RPMI7951 (cell line): ENCODE measurements at regions not wholly inside any gene's neighbourhood (a gene's known extent, or its start where the extent isn't known, plus 50 kb on each side); places are given as distances from the start of the nearest gene placed in this dataset.

Experiments used
- DNase-seq: peaks from one replicate; pipeline ENCODE4 v3.0.0-alpha.2; 2012; ENCODE audit warnings: low read depth

GRCh38 chr13:46983881-46984280, 87.0 kb upstream of the HTR2A start:
- peak; percentile 22 for DNase-seq

- DNase-seq, result no peak
Observed at GRCh38 chr13:46982856-46983582, 86.2 kb upstream of the HTR2A start.

GRCh38 chr13:46975173-46975572, 78.3 kb upstream of the HTR2A start:
- no peak for DNase-seq

GRCh38 chr13:46968450-46968849, 71.6 kb upstream of the HTR2A start:
- DNase-seq, result no peak

GRCh38 chr13:46964789-46965527, 68.1 kb upstream of the HTR2A start:
- peak; percentile 78 for DNase-seq

GRCh38 chr13:46963904-46964303, 67.1 kb upstream of the HTR2A start:
- DNase-seq, result no peak

GRCh38 chr13:46962281-46962941, 65.6 kb upstream of the HTR2A start:
- DNase-seq, result peak; percentile 45

- DNase-seq, result peak; percentile 83
Observed at GRCh38 chr13:46961719-46962118, 64.9 kb upstream of the HTR2A start.

GRCh38 chr13:46953941-46954340, 57.1 kb upstream of the HTR2A start:
- DNase-seq, result no peak

- no peak for DNase-seq
Observed at GRCh38 chr13:46953331-46953730, 56.5 kb upstream of the HTR2A start.

GRCh38 chr13:46951516-46951915, 54.7 kb upstream of the HTR2A start:
- DNase-seq, result no peak

- DNase-seq, result no peak
Observed at GRCh38 chr13:46949211-46949610, 52.4 kb upstream of the HTR2A start.

GRCh38 chr13:46948338-46948737, 51.5 kb upstream of the HTR2A start:
- DNase-seq, result no peak

GRCh38 chr13:46947425-46948191, 50.8 kb upstream of the HTR2A start:
- no peak for DNase-seq
